ENCODE measurements at regions not wholly inside any gene's neighbourhood (a gene's known extent, or its start where the extent isn't known, plus 50 kb on each side); places are given as distances from the start of the nearest gene placed in this dataset.

DNA sequence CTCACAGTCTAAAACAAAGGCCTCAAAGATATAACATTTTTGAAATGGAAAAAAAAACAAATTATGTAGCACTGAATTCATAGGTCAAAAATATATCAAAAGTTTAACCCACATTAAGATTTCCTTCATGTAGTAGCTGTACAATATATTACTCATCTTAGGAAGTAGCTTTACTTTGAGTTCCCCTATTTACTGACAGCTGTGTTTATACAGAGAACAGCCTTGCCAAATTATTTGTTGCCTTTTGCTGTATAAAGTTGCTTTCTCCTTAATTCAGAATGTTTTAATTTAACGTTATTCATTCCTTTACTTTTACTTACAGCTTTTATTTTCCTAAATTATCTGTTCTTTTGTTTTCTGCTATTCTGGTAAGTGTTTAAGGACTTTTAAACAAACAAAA, 181.0 kb downstream of the COL12A1 start:
- no peaks in the 10 kb centered on the region for H3K9me3 ChIP-seq (replicated peaks; ENCODE audit: control insufficient read depth, insufficient read depth, low read depth, low read length)

More for the DNA sequence above, 181.0 kb downstream of the COL12A1 start:
- no TSS peak for BruUV-seq (replicated peaks)
- no peak for TF ChIP-seq ARID2 (IDR thresholded peaks at IDR 0.05)
- no peak for TF ChIP-seq ZNF551 (CRISPR knock-in tag; IDR thresholded peaks at IDR 0.05)
- TF ChIP-seq, protein P1, sequence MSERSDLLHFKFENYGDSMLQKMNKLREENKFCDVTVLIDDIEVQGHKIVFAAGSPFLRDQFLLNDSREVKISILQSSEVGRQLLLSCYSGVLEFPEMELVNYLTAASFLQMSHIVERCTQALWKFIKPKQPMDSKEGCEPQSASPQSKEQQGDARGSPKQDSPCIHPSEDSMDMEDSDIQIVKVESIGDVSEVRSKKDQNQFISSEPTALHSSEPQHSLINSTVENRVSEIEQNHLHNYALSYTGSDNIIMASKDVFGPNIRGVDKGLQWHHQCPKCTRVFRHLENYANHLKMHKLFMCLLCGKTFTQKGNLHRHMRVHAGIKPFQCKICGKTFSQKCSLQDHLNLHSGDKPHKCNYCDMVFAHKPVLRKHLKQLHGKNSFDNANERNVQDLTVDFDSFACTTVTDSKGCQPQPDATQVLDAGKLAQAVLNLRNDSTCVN (CRISPR knock-in tag; IDR thresholded peaks at IDR 0.05): no peak
- no peak for TF ChIP-seq SMARCA5 (IDR thresholded peaks at IDR 0.05)
- no peak for TF ChIP-seq RBM14 (IDR thresholded peaks at IDR 0.05; ENCODE audit: borderline replicate concordance, insufficient read depth, low read depth, low read length)
- no peak for TF ChIP-seq ZBTB1 (CRISPR knock-in tag; IDR thresholded peaks at IDR 0.05; ENCODE audit: borderline replicate concordance, low read depth)
- no peak for TF ChIP-seq SMAD4 (CRISPR knock-in tag; conservative IDR thresholded peaks at IDR 0.05)
- TF ChIP-seq WHSC1 (IDR thresholded peaks at IDR 0.05; ENCODE audit: low read length): no peak
- TF ChIP-seq SMC3 (conservative IDR thresholded peaks at IDR 0.05; ENCODE audit: insufficient read depth, low read depth, low read length): no peak
- no peak for TF ChIP-seq ADNP (tag; IDR thresholded peaks at IDR 0.05)
- no peak for TF ChIP-seq NCOA2 (IDR thresholded peaks at IDR 0.05; ENCODE audit: partially characterized antibody in 2 of 2)
- TF ChIP-seq, protein P2, sequence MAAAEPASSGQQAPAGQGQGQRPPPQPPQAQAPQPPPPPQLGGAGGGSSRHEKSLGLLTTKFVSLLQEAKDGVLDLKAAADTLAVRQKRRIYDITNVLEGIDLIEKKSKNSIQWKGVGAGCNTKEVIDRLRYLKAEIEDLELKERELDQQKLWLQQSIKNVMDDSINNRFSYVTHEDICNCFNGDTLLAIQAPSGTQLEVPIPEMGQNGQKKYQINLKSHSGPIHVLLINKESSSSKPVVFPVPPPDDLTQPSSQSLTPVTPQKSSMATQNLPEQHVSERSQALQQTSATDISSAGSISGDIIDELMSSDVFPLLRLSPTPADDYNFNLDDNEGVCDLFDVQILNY (CRISPR knock-in tag; IDR thresholded peaks at IDR 0.05): no peak
- TF ChIP-seq GATA2 (CRISPR knock-in tag; IDR thresholded peaks at IDR 0.05): no peak
- no peak for TF ChIP-seq RFX1 (IDR thresholded peaks at IDR 0.05)
- TF ChIP-seq XRCC4 (IDR thresholded peaks at IDR 0.05; ENCODE audit: extremely low read depth, insufficient read depth, insufficient read length): no peak
- Histone ChIP-seq H3K27me3 (ENCODE audit: control insufficient read depth in 2 of 2, insufficient read depth in 2 of 2, low read length in 2 of 2) (no peaks in the 10 kb centered on the region), H3K4me1 (replicated peaks in 1 of 2; ENCODE audit: control insufficient read depth in 2 of 2, insufficient read depth in 2 of 2, low read length in 2 of 2) (no peaks in the 10 kb centered on the region), H3K4me3 (no peak overlapping the region), H3K27ac (ENCODE audit: extremely low read depth, low read depth, low read length) (no peak overlapping the region), H4K20me1 (replicated peaks; ENCODE audit: control insufficient read depth, insufficient read depth, low read length) (no peaks in the 10 kb centered on the region), H3K9me1 (ENCODE audit: control insufficient read depth, insufficient read depth, low read length) (no peaks in the 10 kb centered on the region), H3K9ac (ENCODE audit: insufficient read depth in 1 of 2, low read depth in 2 of 2, low read length in 2 of 2) (no peak overlapping the region), H3K79me2 (ENCODE audit: control insufficient read depth, insufficient read depth, low read length) (no peaks in the 10 kb centered on the region), H2AFZ (ENCODE audit: low read depth, low read length) (no peak overlapping the region), H3K36me3 (ENCODE audit: control insufficient read depth, insufficient read depth, low read length) (no peaks in the 10 kb centered on the region), H3K4me2 (ENCODE audit: insufficient read depth, low read length) (no peak overlapping the region)
- in situ Hi-C loops (cut with MboI): no loop called here
- DNase-seq (ENCODE audit: extremely low read depth in 1 of 4, low spot score in 3 of 4) (no peak), FAIRE-seq (no peak), ATAC-seq (no peak)
- intact Hi-C loops (cut with micrococcal nuclease): no loop called here
- WGBS (ENCODE audit: insufficient coverage, low coverage, missing lambda C conversion rate): 0% methylated on average over 1 of the region's 1 CpG
- CTCF ChIA-PET (ENCODE audit: low intra/inter-chr PET ratio): no interaction called here
- POLR2A ChIA-PET: no interaction called here

All from K562 (cell line).